Body of pancreas (tissue), 4 donors: ENCODE measurements at regions not wholly inside any gene's neighbourhood (a gene's known extent, or its start where the extent isn't known, plus 50 kb on each side); places are given as distances from the start of the nearest gene placed in this dataset.

Experiments
- ATAC-seq: fragments of 150-250 bp; one replicate; pipeline ENCODE4 v1.9.1; 2016
- DNase-seq, 4 donors: peaks; one replicate each; pipeline ENCODE4 v3.0.0-alpha.2; 2019
- H3K27ac ChIP-seq, 4 donors: fragments of 200-600 bp; sonication (generic); 1 replicate in 3 of 4; 2 replicates in 1 of 4; pipeline versions ENCODE4 v1.5.1 to v1.6.1; 2016 to 2019; ENCODE audit warnings: mild to moderate bottlenecking in 1 of 4, mixed read lengths in 1 of 4, moderate library complexity in 1 of 4
- H3K27me3 ChIP-seq, 2 donors: fragments of 200-600 bp; sonication (generic); one replicate each; pipeline ENCODE4 v1.6.0; 2016; ENCODE audit warnings: mild to moderate bottlenecking in 1 of 2
- H3K36me3 ChIP-seq, 2 donors: fragments of 200-600 bp; sonication (generic); replicated peaks in 1 of 2; 2 replicates each; pipeline ENCODE4 v1.5.1; 2016; ENCODE audit warnings: low read depth in 2 of 2; ENCODE audit not compliant: insufficient read depth in 1 of 2
- H3K4me1 ChIP-seq: fragments of 200-600 bp; sonication (generic); one replicate; pipeline ENCODE4 v1.6.0; 2016
- H3K4me3 ChIP-seq, 2 donors: fragments of 200-600 bp; sonication (generic); 1 replicate in 1 of 2; 2 replicates in 1 of 2; pipeline ENCODE4 v1.5.1; 2016 to 2019
- H3K9me3 ChIP-seq, 3 donors: fragments of 200-600 bp; sonication (generic); 1 replicate in 2 of 3; 2 replicates in 1 of 3; pipeline ENCODE4 v1.5.1; 2016
- CTCF ChIP-seq, 7 experiments: fragments of 450-650 bp in 4 of 7; fragments of 200-600 bp in 3 of 7; sonication (generic) in 3 of 7; IDR thresholded peaks; one replicate each; pipeline ENCODE4 v1.5.1; 2016 to 2019; ENCODE audit warnings: antibody characterized with exemption in 7 of 7
- POLR2A ChIP-seq, 3 donors: fragments of 450-650 bp; IDR thresholded peaks; one replicate each; pipeline ENCODE4 v1.6.1; 2016; ENCODE audit warnings: antibody characterized with exemption in 3 of 3, mild to moderate bottlenecking in 2 of 3
- WGBS, 2 donors: methylation state at CpG; one replicate each; pipeline ENCODE4 v1.1.5; 2017; 5-methylcytosine and 5-hydroxymethylcytosine counted together
- intact Hi-C: fragments of 100-400 bp; cut with DNase I; formaldehyde crosslinking; loops from one replicate; pipeline ENCODE4 v1.15.1; 2023

- intact Hi-C loops, result no loop called here
- ATAC-seq, result no peak
- WGBS, 2 donors, result 85 to 90% methylated on average over 4 of the region's 4 CpGs
- peaks cover 14% of the 10 kb centered on the region for H3K4me1 ChIP-seq
- no peak overlapping the region for H3K27ac ChIP-seq
- H3K4me3 ChIP-seq, result no peak overlapping the region
- no peaks in the 10 kb centered on the region for H3K9me3 ChIP-seq
- no peaks in the 10 kb centered on the region for H3K36me3 ChIP-seq
- no peak for DNase-seq
- H3K27me3 ChIP-seq, result peaks cover 0 to 4% of the 10 kb centered on the region in 2 donors
- TF ChIP-seq POLR2A (IDR thresholded peaks at IDR 0.05) (no peak), CTCF (IDR thresholded peaks at IDR 0.05) (no peak)
Measured at GRCh38 chr18:27662949-27663348, 477.8 kb upstream of the CHST9 start.

GRCh38 chr18:27662537-27662936 lies 477.4 kb upstream of the CHST9 start:
- Histone ChIP-seq H3K4me1 (peaks cover 14% of the 10 kb centered on the region), H3K36me3 (no peaks in the 10 kb centered on the region), H3K27ac (no peak overlapping the region), H3K27me3 (peaks cover 0 to 4% of the 10 kb centered on the region in 2 donors), H3K4me3 (no peak overlapping the region), H3K9me3 (no peaks in the 10 kb centered on the region)
- no peak for DNase-seq
- intact Hi-C loops, result no loop called here
- TF ChIP-seq CTCF (IDR thresholded peaks at IDR 0.05) (no peak), POLR2A (IDR thresholded peaks at IDR 0.05) (no peak)
- no peak for ATAC-seq

- 16 to 19% methylated on average over 8 of the region's 8 CpGs for WGBS, 2 donors
- intact Hi-C loops, result no loop called here
- TF ChIP-seq POLR2A (IDR thresholded peaks at IDR 0.05) (no peak), CTCF (IDR thresholded peaks at IDR 0.05) (no peak)
- DNase-seq, result peak in 1 of 4 donors; percentile 3
- Histone ChIP-seq H3K27me3 (peaks cover 0 to 4% of the 10 kb centered on the region in 2 donors), H3K36me3 (no peaks in the 10 kb centered on the region), H3K4me1 (peaks cover 22% of the 10 kb centered on the region), H3K4me3 (no peak overlapping the region), H3K27ac (peak overlapping the region in 1 of 4 donors; percentile 18), H3K9me3 (no peaks in the 10 kb centered on the region)
- ATAC-seq, result peak; percentile 58
Measured at GRCh38 chr18:27661320-27662018, 476.4 kb upstream of the CHST9 start.

GRCh38 chr18:27656905-27657304 lies 471.8 kb upstream of the CHST9 start:
- H3K36me3 ChIP-seq, result no peaks in the 10 kb centered on the region
- DNase-seq (no peak), ATAC-seq (no peak)
- 11 to 20% methylated on average over 3 of the region's 3 CpGs for WGBS, 2 donors
- intact Hi-C loops, result no loop called here
- peaks cover 22% of the 10 kb centered on the region for H3K4me1 ChIP-seq
- peak overlapping the region in 1 of 4 donors; percentile 21 for H3K27ac ChIP-seq
- no peak overlapping the region for H3K4me3 ChIP-seq
- TF ChIP-seq POLR2A (IDR thresholded peaks at IDR 0.05), result no peak
- TF ChIP-seq CTCF (IDR thresholded peaks at IDR 0.05), result no peak
- peaks cover 0 to 4% of the 10 kb centered on the region in 2 donors for H3K27me3 ChIP-seq
- H3K9me3 ChIP-seq, result no peaks in the 10 kb centered on the region
